ENCODE measurements at regions not wholly inside any gene's neighbourhood (a gene's known extent, or its start where the extent isn't known, plus 50 kb on each side); places are given as distances from the start of the nearest gene placed in this dataset.

DNA sequence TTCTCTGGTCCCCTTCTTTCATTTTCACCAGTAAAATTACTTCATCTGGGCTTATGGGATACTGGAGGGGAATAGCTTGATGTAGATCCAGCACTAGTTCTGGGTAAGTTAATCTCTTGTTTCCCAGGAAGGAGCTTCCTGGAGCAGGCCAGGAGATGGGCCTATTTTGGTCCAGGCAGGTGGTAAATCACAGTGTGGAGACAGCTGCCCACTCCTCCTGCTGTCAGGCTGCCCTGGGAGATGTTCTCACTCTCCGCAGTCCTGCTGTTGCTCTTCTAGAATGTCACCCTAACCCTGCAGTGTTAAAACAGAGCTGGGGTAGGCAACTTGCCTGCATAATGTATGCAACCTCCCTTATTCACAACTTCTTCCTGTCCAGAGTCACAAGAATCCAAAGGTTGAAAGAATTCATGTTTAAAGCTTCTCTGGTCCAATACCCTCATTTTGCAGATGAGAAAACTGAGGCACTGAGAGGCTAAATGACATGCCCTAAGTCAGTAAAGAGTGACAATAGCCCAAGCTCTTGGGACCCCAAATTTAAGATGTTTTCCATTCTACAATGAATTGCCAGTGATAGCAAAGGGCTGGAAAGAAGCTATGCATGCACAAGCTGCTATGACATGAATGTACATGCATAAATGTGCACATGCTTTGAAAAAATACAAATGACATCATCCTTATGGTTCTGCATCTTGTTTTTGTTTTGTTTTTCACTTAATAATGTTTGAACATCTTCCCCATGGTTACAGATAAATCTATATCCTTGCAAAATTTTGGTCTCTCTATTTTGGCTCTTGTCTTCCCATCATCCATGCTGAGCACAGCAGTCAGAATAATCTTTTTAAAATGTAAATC, 71.8 kb upstream of the ADRA1B start:
- TF ChIP-seq POLR2A (IDR thresholded peaks at IDR 0.05; ENCODE audit: low read depth, low read length), result no peak
- TF ChIP-seq, protein P1, sequence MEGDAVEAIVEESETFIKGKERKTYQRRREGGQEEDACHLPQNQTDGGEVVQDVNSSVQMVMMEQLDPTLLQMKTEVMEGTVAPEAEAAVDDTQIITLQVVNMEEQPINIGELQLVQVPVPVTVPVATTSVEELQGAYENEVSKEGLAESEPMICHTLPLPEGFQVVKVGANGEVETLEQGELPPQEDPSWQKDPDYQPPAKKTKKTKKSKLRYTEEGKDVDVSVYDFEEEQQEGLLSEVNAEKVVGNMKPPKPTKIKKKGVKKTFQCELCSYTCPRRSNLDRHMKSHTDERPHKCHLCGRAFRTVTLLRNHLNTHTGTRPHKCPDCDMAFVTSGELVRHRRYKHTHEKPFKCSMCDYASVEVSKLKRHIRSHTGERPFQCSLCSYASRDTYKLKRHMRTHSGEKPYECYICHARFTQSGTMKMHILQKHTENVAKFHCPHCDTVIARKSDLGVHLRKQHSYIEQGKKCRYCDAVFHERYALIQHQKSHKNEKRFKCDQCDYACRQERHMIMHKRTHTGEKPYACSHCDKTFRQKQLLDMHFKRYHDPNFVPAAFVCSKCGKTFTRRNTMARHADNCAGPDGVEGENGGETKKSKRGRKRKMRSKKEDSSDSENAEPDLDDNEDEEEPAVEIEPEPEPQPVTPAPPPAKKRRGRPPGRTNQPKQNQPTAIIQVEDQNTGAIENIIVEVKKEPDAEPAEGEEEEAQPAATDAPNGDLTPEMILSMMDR (IDR thresholded peaks at IDR 0.05 in 2 of 3, conservative IDR thresholded peaks at IDR 0.05 in 1 of 3; ENCODE audit: control insufficient read depth in 2 of 3, extremely low read depth in 1 of 3, insufficient read depth in 1 of 3, low read depth in 3 of 3, low read length in 3 of 3), result no peak
- TF ChIP-seq PAX5 (IDR thresholded peaks at IDR 0.05; ENCODE audit: borderline replicate concordance, low read depth, low read length), result no peak
- TF ChIP-seq MEF2B (IDR thresholded peaks at IDR 0.05; ENCODE audit: partially characterized antibody, poor library complexity, severe bottlenecking), result no peak
- TF ChIP-seq HDAC2 (IDR thresholded peaks at IDR 0.05), result no peak
- no peak for TF ChIP-seq RAD21 (IDR thresholded peaks at IDR 0.05; ENCODE audit: insufficient read depth, low read depth, low read length)

Data from GM12878 (cell line).